A172 (cell line): ENCODE measurements at regions not wholly inside any gene's neighbourhood (a gene's known extent, or its start where the extent isn't known, plus 50 kb on each side); places are given as distances from the start of the nearest gene placed in this dataset.

ENCODE experiments used
- DNase-seq: peaks from one replicate; pipeline ENCODE4 v3.0.0-alpha.2; 2015; ENCODE audit warnings: low spot score

DNA sequence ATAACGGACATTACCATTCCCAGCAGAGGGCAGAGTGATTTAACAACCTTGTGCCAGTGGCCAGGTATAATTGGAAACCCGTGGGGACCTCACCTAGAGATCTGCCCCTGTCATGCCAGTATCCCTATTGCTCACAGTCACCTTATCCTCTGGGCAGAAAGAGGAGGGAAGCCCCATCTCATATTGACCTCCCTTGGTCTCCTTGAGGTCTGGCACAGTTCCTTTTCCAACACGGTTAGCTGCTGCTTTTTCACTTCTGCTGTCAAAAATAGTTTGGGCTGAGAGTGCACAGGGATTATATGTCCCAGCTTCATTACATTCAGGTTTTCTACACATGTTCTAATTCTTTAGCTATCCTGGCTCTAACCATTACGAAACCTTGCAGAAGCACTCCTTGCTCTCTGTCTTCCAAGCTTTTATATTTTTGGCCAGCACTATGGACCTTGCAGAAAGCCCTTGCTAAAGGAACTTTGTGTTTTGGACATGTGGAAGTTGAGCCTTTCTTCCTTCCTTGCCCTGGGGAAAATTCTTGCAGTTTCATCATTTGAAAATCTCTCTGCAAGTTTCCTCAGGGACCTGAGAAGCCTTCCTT lies 111.7 kb upstream of the MIS18BP1 start:
- no peak for DNase-seq

DNA sequence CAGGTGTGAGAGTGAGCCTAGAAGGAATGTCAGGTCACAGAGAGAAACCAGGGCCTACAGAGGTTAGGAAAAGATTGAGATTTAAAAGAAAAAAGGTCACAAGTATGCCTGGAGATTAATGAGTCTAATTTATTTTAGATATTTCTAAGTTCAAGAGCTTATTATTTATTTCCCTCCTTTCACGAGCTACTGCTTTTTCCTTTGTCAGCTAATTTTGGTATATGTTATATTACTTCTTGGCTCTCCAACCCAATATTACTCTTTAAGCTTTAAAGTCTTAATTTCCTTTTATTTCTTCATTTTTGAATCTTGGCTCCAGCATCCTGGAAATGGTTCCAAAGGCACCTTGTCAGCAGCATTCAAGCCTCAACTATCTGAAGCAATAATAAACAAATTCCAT lies 109.5 kb upstream of the MIS18BP1 start:
- no peak for DNase-seq

GRCh38 chr14:45361727-45362126 lies 108.7 kb upstream of the MIS18BP1 start:
- DNase-seq, result no peak

DNA sequence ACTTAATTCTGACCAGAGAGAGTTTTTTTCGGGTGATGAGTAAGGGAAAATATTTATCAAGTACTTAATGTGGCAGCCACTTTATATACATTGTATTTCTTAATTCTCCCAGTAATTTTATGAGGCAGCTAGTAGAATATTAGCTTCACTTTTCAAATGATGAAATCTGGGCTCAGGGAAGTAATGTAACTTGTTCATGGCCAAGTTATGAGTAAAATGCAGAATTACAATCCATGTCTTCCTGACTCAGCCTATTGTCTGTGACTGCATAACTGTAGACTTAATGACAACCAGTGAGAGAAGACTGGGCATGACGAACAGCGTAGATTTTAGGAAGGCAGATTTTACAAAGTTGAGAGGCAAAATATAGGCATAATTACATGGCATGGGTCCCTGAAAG lies 106.7 kb upstream of the MIS18BP1 start:
- no peak for DNase-seq

- no peak for DNase-seq
Measured at GRCh38 chr14:45332360-45332988, 79.5 kb upstream of the MIS18BP1 start.

DNA sequence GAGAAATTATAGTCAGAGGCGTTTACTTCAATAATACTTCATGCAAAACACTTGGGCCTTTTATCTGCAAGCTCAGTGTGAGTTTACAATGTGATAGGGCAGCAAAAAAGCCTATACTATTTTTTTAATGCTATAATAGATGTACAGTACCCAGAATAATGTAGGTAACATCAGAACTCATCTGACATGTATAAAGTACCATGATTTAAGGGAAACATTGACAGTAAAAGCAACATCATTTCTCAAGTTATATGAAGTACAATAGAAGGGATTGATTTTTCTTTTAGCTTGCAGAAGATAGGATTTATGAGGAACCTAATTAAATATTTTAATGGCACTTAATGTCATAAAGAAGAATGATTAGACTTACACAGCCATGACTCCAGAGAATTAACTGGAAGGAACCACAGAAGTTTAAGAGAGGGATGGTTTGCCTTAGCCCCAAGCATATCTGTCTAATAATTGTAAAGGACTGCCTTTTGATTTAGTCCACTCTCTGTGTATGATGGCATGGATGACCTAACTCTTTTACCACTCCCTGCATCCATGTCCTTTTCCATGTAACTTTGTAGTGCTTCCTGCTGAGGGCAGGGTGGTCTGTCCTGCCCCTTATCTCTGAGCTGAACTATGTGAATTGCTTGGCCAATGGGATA lies 55.9 kb upstream of the MIS18BP1 start:
- DNase-seq, result no peak
